GM21381 (cell line): ENCODE measurements at regions not wholly inside any gene's neighbourhood (a gene's known extent, or its start where the extent isn't known, plus 50 kb on each side); places are given as distances from the start of the nearest gene placed in this dataset.

Source experiments
- ATAC-seq: cut with Tn5 transposase; IDR thresholded peaks from one replicate; pipeline ENCODE4 v1.9.1; 2021; ENCODE audit warnings: mild to moderate bottlenecking, moderate library complexity; ENCODE audit not compliant: unreplicated experiment

GRCh38 chr2:203789618-203790017 lies 78.0 kb upstream of the CTLA4 start:
- ATAC-seq = no peak

- no peak for ATAC-seq
Measured at GRCh38 chr2:203790134-203790852, 77.3 kb upstream of the CTLA4 start.

GRCh38 chr2:203796248-203797010 lies 71.1 kb upstream of the CTLA4 start:
- no peak for ATAC-seq

GRCh38 chr2:203797276-203797675 lies 70.3 kb upstream of the CTLA4 start:
- no peak for ATAC-seq

- no peak for ATAC-seq
Measured at GRCh38 chr2:203797712-203798111, 69.9 kb upstream of the CTLA4 start.

GRCh38 chr2:203798296-203799087 lies 69.1 kb upstream of the CTLA4 start:
- no peak for ATAC-seq

- peak; percentile 96 for ATAC-seq
Measured at GRCh38 chr2:203799908-203800307, 67.7 kb upstream of the CTLA4 start.

GRCh38 chr2:203800783-203801182 lies 66.8 kb upstream of the CTLA4 start:
- no peak for ATAC-seq

GRCh38 chr2:203802342-203803052 lies 65.1 kb upstream of the CTLA4 start:
- no peak for ATAC-seq

GRCh38 chr2:203803053-203803429 lies 64.5 kb upstream of the CTLA4 start:
- no peak for ATAC-seq

- no peak for ATAC-seq
Measured at GRCh38 chr2:203804070-203804469, 63.5 kb upstream of the CTLA4 start.

GRCh38 chr2:203804764-203805485 lies 62.6 kb upstream of the CTLA4 start:
- ATAC-seq = no peak

GRCh38 chr2:203805486-203805838 lies 62.1 kb upstream of the CTLA4 start:
- no peak for ATAC-seq

GRCh38 chr2:203806761-203807160 lies 60.8 kb upstream of the CTLA4 start:
- ATAC-seq = no peak

GRCh38 chr2:203808046-203808750 lies 59.4 kb upstream of the CTLA4 start:
- ATAC-seq = no peak

GRCh38 chr2:203809084-203809521 lies 58.5 kb upstream of the CTLA4 start:
- ATAC-seq = no peak

- no peak for ATAC-seq
Measured at GRCh38 chr2:203809991-203810510, 57.5 kb upstream of the CTLA4 start.

- peak; percentile 65 for ATAC-seq
Measured at GRCh38 chr2:203811491-203812221, 55.9 kb upstream of the CTLA4 start.
